ENCODE measurements at regions not wholly inside any gene's neighbourhood (a gene's known extent, or its start where the extent isn't known, plus 50 kb on each side); places are given as distances from the start of the nearest gene placed in this dataset.

GRCh38 chr13:94933936-94934335 lies 221.6 kb upstream of the SOX21 start:
- no peak for TF ChIP-seq CTCF (IDR thresholded peaks at IDR 0.05; ENCODE audit: low read depth, low read length)
- DNase-seq (ENCODE audit: low read depth in 2 of 2), result no peak
- no peak overlapping the region for H3K4me3 ChIP-seq (replicated peaks in 1 of 2; ENCODE audit: low read depth in 2 of 2, low read length in 2 of 2)

GRCh38 chr13:94933230-94933751 lies 220.9 kb upstream of the SOX21 start:
- no peak for TF ChIP-seq CTCF (IDR thresholded peaks at IDR 0.05; ENCODE audit: low read depth, low read length)
- H3K4me3 ChIP-seq (replicated peaks in 1 of 2; ENCODE audit: low read depth in 2 of 2, low read length in 2 of 2), result no peak overlapping the region
- DNase-seq (ENCODE audit: low read depth in 2 of 2), result no peak

GRCh38 chr13:94928127-94928775 lies 215.9 kb upstream of the SOX21 start:
- TF ChIP-seq CTCF (IDR thresholded peaks at IDR 0.05; ENCODE audit: low read depth, low read length), result no peak
- no peak for DNase-seq (ENCODE audit: low read depth in 2 of 2)
- H3K4me3 ChIP-seq (replicated peaks in 1 of 2; ENCODE audit: low read depth in 2 of 2, low read length in 2 of 2), result no peak overlapping the region

GRCh38 chr13:94925263-94925662 lies 212.9 kb upstream of the SOX21 start:
- no peak overlapping the region for H3K4me3 ChIP-seq (replicated peaks in 1 of 2; ENCODE audit: low read depth in 2 of 2, low read length in 2 of 2)
- TF ChIP-seq CTCF (IDR thresholded peaks at IDR 0.05; ENCODE audit: low read depth, low read length), result no peak
- DNase-seq (ENCODE audit: low read depth in 2 of 2), result no peak

GRCh38 chr13:94921181-94921580 lies 208.8 kb upstream of the SOX21 start:
- no peak overlapping the region for H3K4me3 ChIP-seq (replicated peaks in 1 of 2; ENCODE audit: low read depth in 2 of 2, low read length in 2 of 2)
- TF ChIP-seq CTCF (IDR thresholded peaks at IDR 0.05; ENCODE audit: low read depth, low read length), result no peak
- DNase-seq (ENCODE audit: low read depth in 2 of 2), result no peak

- DNase-seq (ENCODE audit: low read depth in 2 of 2), result no peak
- no peak overlapping the region for H3K4me3 ChIP-seq (replicated peaks in 1 of 2; ENCODE audit: low read depth in 2 of 2, low read length in 2 of 2)
- no peak for TF ChIP-seq CTCF (IDR thresholded peaks at IDR 0.05; ENCODE audit: low read depth, low read length)
Observed at GRCh38 chr13:94920578-94920977, 208.2 kb upstream of the SOX21 start.

GRCh38 chr13:94917824-94918223 lies 205.5 kb upstream of the SOX21 start:
- peak in 1 of 2 donors; percentile 7 for DNase-seq (ENCODE audit: low read depth in 2 of 2)
- H3K4me3 ChIP-seq (replicated peaks in 1 of 2; ENCODE audit: low read depth in 2 of 2, low read length in 2 of 2), result no peak overlapping the region
- no peak for TF ChIP-seq CTCF (IDR thresholded peaks at IDR 0.05; ENCODE audit: low read depth, low read length)
